ENCODE measurements at regions not wholly inside any gene's neighbourhood (a gene's known extent, or its start where the extent isn't known, plus 50 kb on each side); places are given as distances from the start of the nearest gene placed in this dataset.

DNA sequence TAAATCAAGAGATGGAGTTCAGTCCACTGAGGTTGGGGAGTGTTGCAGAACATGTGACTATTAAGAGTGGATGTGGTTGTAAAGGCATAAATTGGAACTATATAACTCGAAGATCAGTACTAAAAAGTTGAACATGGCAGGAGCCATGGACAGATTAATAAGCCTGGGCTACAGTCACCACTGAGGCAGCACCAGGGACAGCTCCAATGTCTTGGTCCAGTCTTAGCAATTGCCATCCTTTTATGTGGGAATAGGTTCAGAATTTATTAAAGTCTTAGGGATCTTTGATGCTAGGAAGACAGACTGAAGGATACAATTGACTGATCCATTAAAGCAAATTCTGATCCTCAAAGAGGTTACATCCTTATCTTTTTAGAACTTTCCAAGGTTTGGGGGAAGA is 156.6 kb downstream of the ADRA2A start (continued):
- TF ChIP-seq CUX1 (IDR thresholded peaks at IDR 0.05; ENCODE audit: insufficient replicate concordance, low read depth, low read length) = no peak

GRCh38 chr10:111234234-111234913 is 157.5 kb downstream of the ADRA2A start:
- ChIA-PET RAD21 (ENCODE audit: unreplicated experiment) (no interaction called here), SMC1A (ENCODE audit: uncharacterized antibody, unreplicated experiment) (no interaction called here), CTCF (no interaction called here), POLR2A (no interaction called here)
- Histone ChIP-seq H3K79me2 (ENCODE audit: control insufficient read depth, insufficient read depth, low read length) (no peaks in the 10 kb centered on the region), H3K4me2 (ENCODE audit: control insufficient read depth, insufficient read depth) (no peak overlapping the region), H3K9ac (ENCODE audit: control insufficient read depth, insufficient read depth, low read length) (no peak overlapping the region), H3K27me3 (replicated peaks in 1 of 2; ENCODE audit: control insufficient read depth in 2 of 2, insufficient read depth in 2 of 2, low read length in 1 of 2) (no peaks in the 10 kb centered on the region), H2AFZ (ENCODE audit: control insufficient read depth, low read depth, low read length) (no peak overlapping the region), H4K20me1 (ENCODE audit: control insufficient read depth, insufficient read depth) (no peaks in the 10 kb centered on the region), H3K4me3 (no peak overlapping the region), H3K9me3 (replicated peaks; ENCODE audit: control insufficient read depth, insufficient read depth, low read length) (no peaks in the 10 kb centered on the region), H3K27ac (ENCODE audit: control insufficient read depth, insufficient read depth) (no peak overlapping the region), H3K36me3 (ENCODE audit: control insufficient read depth in 2 of 2, insufficient read depth in 2 of 2, low read length in 1 of 2) (no peaks in the 10 kb centered on the region), H3K4me1 (ENCODE audit: control insufficient read depth, insufficient read depth, low read length) (no peaks in the 10 kb centered on the region)
- WGBS (ENCODE audit: insufficient coverage, insufficient replicate concordance, low lambda C conversion rate, missing lambda C conversion rate) = 9% methylated on average over 5 of the region's 5 CpGs
- FAIRE-seq = no peak
- DNase-seq (ENCODE audit: low read depth, low spot score) = no peak
- no TSS peak for BruUV-seq (replicated peaks)
- intact Hi-C loops (cut with micrococcal nuclease; ENCODE audit: unreplicated experiment) (no loop called here), in situ Hi-C loops (cut with MboI) (no loop called here)
- no peak for ATAC-seq
- TF ChIP-seq EGR1 (IDR thresholded peaks at IDR 0.05; ENCODE audit: borderline replicate concordance in 1 of 2, low read depth in 2 of 2, low read length in 2 of 2) (no peak), E2F4 (IDR thresholded peaks at IDR 0.05; ENCODE audit: low read depth, low read length) (no peak), POU2F2 (IDR thresholded peaks at IDR 0.05; ENCODE audit: borderline replicate concordance, low read depth, low read length) (no peak), NRF1 (conservative IDR thresholded peaks at IDR 0.05; ENCODE audit: low read depth, low read length) (no peak), MEF2A (IDR thresholded peaks at IDR 0.05; ENCODE audit: insufficient read depth, low read depth, low read length) (no peak), KAT2A (conservative IDR thresholded peaks at IDR 0.05; ENCODE audit: control insufficient read depth, low read depth, low read length) (no peak), MEF2B (IDR thresholded peaks at IDR 0.05; ENCODE audit: partially characterized antibody, poor library complexity, severe bottlenecking) (no peak), CBFB (IDR thresholded peaks at IDR 0.05; ENCODE audit: low read depth) (no peak)
- TF ChIP-seq, protein P1, sequence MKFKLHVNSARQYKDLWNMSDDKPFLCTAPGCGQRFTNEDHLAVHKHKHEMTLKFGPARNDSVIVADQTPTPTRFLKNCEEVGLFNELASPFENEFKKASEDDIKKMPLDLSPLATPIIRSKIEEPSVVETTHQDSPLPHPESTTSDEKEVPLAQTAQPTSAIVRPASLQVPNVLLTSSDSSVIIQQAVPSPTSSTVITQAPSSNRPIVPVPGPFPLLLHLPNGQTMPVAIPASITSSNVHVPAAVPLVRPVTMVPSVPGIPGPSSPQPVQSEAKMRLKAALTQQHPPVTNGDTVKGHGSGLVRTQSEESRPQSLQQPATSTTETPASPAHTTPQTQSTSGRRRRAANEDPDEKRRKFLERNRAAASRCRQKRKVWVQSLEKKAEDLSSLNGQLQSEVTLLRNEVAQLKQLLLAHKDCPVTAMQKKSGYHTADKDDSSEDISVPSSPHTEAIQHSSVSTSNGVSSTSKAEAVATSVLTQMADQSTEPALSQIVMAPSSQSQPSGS (IDR thresholded peaks at IDR 0.05; ENCODE audit: low read length) = no peak
- TF ChIP-seq, protein P2, sequence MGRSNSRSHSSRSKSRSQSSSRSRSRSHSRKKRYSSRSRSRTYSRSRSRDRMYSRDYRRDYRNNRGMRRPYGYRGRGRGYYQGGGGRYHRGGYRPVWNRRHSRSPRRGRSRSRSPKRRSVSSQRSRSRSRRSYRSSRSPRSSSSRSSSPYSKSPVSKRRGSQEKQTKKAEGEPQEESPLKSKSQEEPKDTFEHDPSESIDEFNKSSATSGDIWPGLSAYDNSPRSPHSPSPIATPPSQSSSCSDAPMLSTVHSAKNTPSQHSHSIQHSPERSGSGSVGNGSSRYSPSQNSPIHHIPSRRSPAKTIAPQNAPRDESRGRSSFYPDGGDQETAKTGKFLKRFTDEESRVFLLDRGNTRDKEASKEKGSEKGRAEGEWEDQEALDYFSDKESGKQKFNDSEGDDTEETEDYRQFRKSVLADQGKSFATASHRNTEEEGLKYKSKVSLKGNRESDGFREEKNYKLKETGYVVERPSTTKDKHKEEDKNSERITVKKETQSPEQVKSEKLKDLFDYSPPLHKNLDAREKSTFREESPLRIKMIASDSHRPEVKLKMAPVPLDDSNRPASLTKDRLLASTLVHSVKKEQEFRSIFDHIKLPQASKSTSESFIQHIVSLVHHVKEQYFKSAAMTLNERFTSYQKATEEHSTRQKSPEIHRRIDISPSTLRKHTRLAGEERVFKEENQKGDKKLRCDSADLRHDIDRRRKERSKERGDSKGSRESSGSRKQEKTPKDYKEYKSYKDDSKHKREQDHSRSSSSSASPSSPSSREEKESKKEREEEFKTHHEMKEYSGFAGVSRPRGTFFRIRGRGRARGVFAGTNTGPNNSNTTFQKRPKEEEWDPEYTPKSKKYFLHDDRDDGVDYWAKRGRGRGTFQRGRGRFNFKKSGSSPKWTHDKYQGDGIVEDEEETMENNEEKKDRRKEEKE (IDR thresholded peaks at IDR 0.05) = no peak
